ENCODE measurements at regions not wholly inside any gene's neighbourhood (a gene's known extent, or its start where the extent isn't known, plus 50 kb on each side); places are given as distances from the start of the nearest gene placed in this dataset.
A peak's percentile ranks its signal among the peaks of the same experiment; 100 is the strongest.

DNA sequence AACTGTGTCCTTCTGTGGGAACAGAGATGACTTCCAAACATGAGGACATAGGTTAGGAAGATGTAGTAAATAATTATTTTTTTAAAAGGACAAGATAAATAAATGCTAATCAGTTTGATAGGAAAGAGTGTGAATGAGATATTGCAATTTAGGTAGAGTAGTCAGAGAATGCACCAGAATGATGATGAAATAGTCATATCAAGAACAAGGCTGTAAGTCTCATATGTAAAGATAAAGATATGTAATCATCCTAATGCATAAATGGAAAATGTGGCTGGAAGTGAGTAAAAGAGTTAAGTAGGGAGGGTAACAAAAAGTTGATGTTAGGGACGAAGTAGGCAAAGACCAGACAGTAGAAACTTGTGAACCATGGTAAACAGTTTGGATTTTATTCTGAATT, 1041.7 kb upstream of the MIR17HG start (continued):
- TF ChIP-seq, protein P1, sequence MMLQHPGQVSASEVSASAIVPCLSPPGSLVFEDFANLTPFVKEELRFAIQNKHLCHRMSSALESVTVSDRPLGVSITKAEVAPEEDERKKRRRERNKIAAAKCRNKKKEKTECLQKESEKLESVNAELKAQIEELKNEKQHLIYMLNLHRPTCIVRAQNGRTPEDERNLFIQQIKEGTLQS (IDR thresholded peaks at IDR 0.05), result peak; percentile 84
- TF ChIP-seq, protein P1 (CRISPR knock-in tag; conservative IDR thresholded peaks at IDR 0.05), result no peak

DNA sequence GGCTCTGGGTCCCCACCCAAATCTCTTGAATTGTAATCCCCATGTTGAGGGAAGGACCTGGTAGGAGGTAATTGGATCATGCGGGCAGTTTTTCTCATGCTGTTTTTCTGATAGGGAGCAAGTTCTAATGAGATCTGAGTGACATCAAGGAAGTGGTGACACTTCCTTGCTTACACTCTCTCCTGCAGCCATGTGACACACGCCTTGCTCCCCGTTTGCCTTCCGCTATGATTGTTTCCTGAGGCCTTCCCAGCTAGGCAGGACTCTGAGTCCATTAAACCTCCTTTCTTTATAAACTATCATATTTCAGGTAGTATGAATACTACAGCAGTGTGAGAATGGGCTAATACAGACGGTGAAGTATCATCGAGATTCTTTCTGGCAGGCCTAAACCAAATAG, 1040.4 kb upstream of the MIR17HG start:
- no peaks in the 10 kb centered on the region for H3K4me1 ChIP-seq (replicated peaks in 1 of 2; ENCODE audit: control insufficient read depth in 2 of 2, insufficient read depth in 2 of 2, low read length in 2 of 2)
- CTCF ChIA-PET (ENCODE audit: low intra/inter-chr PET ratio), result no interaction called here
- 2% methylated on average over 6 of the region's 6 CpGs for WGBS (ENCODE audit: insufficient coverage, low coverage, missing lambda C conversion rate)
- no TSS peak for BruUV-seq (replicated peaks)
- POLR2A ChIA-PET, result no interaction called here
- H3K27ac ChIP-seq (ENCODE audit: extremely low read depth, low read depth, low read length), result no peak overlapping the region
- H3K27me3 ChIP-seq (ENCODE audit: control insufficient read depth in 2 of 2, insufficient read depth in 2 of 2, low read length in 2 of 2), result no peaks in the 10 kb centered on the region
- intact Hi-C loops (cut with micrococcal nuclease), result no loop called here
- no peaks in the 10 kb centered on the region for H3K36me3 ChIP-seq (ENCODE audit: control insufficient read depth, insufficient read depth, low read length)
- no peak for ATAC-seq
- DNase-seq (ENCODE audit: extremely low read depth in 1 of 4, low spot score in 3 of 4), result no peak
- H3K9me3 ChIP-seq (replicated peaks; ENCODE audit: control insufficient read depth, insufficient read depth, low read depth, low read length), result no peaks in the 10 kb centered on the region
- no peaks in the 10 kb centered on the region for H3K79me2 ChIP-seq (ENCODE audit: control insufficient read depth, insufficient read depth, low read length)
- H4K20me1 ChIP-seq (replicated peaks; ENCODE audit: control insufficient read depth, insufficient read depth, low read length), result no peaks in the 10 kb centered on the region
- no peak overlapping the region for H3K4me2 ChIP-seq (ENCODE audit: insufficient read depth, low read length)
- no peaks in the 10 kb centered on the region for H3K9me1 ChIP-seq (ENCODE audit: control insufficient read depth, insufficient read depth, low read length)
- no peak overlapping the region for H3K9ac ChIP-seq (ENCODE audit: insufficient read depth in 1 of 2, low read depth in 2 of 2, low read length in 2 of 2)
- H3K4me3 ChIP-seq, result no peak overlapping the region
- TF ChIP-seq KDM1A (IDR thresholded peaks at IDR 0.05), result no peak
- TF ChIP-seq TOE1 (IDR thresholded peaks at IDR 0.05; ENCODE audit: borderline replicate concordance), result no peak
- 0 out of 2 replicates have a peak, but pooled peaks have one; percentile 22 for TF ChIP-seq TOE1 (CRISPR knock-in tag; IDR thresholded peaks at IDR 0.05; ENCODE audit: borderline replicate concordance, low read depth)
- TF ChIP-seq, protein P2, sequence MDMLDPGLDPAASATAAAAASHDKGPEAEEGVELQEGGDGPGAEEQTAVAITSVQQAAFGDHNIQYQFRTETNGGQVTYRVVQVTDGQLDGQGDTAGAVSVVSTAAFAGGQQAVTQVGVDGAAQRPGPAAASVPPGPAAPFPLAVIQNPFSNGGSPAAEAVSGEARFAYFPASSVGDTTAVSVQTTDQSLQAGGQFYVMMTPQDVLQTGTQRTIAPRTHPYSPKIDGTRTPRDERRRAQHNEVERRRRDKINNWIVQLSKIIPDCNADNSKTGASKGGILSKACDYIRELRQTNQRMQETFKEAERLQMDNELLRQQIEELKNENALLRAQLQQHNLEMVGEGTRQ (CRISPR knock-in tag; IDR thresholded peaks at IDR 0.05), result peak; percentile 34; the same call in 1 of the 2 replicates
- TF ChIP-seq ZNF282 (CRISPR knock-in tag; IDR thresholded peaks at IDR 0.05), result no peak
- 0 out of 2 replicates have a peak, but pooled peaks have one; percentile 37 for TF ChIP-seq ZNF184 (CRISPR knock-in tag; IDR thresholded peaks at IDR 0.05)
- TF ChIP-seq NR2C2 (CRISPR knock-in tag; IDR thresholded peaks at IDR 0.05), result 0 out of 2 replicates have a peak, but pooled peaks have one; percentile 34
- TF ChIP-seq NR2C2 (tag; IDR thresholded peaks at IDR 0.05), result no peak
- no peak for TF ChIP-seq BMI1 (IDR thresholded peaks at IDR 0.05; ENCODE audit: low read length)
- TF ChIP-seq MYBL2 (IDR thresholded peaks at IDR 0.05; ENCODE audit: low read depth), result no peak
- no peak for TF ChIP-seq MYBL2 (CRISPR knock-in tag; IDR thresholded peaks at IDR 0.05; ENCODE audit: borderline replicate concordance)
- peak; percentile 53 for TF ChIP-seq SAP30 (IDR thresholded peaks at IDR 0.05; ENCODE audit: borderline replicate concordance, insufficient read depth, low read depth, low read length, poor library complexity, severe bottlenecking)
- no peak for TF ChIP-seq PHTF2 (CRISPR knock-in tag; IDR thresholded peaks at IDR 0.05)
- TF ChIP-seq ZNF232 (CRISPR knock-in tag; IDR thresholded peaks at IDR 0.05), result no peak
- in situ Hi-C loops (cut with MboI), result no loop called here
- no peak overlapping the region for H2AFZ ChIP-seq (ENCODE audit: low read depth, low read length)
- FAIRE-seq, result no peak

All from K562 (cell line).